G401 (cell line): ENCODE measurements at regions not wholly inside any gene's neighbourhood (a gene's known extent, or its start where the extent isn't known, plus 50 kb on each side); places are given as distances from the start of the nearest gene placed in this dataset.

Experiments used
- DNase-seq: peaks from one replicate; pipeline ENCODE4 v3.0.0-alpha.2; 2015; ENCODE audit warnings: low spot score
- in situ Hi-C: cut with HindIII; loops from 2 replicates; pipeline ENCODE4 v1.10.0; 2016; ENCODE audit warnings: low sequenced_read_pairs, mixed read lengths

DNA sequence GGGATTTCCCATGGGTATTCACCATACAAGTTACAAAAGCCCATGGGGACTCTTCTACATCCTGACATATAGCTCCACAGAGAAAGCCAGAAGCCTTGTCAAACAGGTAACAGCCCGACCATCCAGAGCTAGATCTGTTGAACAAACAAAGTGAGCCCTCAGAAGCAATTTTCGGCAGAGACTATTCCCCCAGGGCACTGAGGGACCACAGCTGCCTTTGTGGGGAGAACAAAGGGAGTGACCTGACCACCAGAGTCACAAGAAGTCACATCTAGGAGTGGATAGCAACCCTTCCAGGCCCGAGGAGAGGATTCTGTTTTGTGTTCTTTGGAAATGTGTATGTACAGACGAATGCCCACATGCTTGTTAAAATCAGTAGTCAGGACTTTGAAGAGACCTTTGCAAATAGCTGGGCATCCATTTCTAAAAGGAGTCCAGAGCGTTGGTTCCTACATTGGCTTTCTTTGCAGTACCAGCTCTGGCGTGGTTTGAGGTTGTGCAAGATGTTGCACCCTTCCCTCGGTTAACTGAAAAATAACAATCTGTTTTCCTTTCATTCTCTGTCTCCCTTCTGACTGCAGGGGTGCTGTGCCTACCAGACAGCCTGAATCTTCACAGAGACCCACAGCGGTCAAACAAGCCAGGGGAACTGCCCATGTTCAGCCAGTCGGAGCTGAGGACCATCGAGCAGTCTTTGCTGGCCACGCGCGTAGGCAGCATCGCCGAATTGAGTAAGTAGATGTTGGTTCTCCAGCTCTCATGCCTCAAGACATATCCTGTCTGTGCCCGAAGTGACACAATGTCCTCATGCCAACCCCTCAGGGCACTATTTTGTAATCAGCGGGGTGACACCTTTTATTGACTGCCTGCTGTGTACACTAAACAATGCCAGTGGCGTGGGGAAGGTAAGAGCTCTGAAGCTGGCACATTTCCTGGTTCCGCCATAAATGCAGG is 165.4 kb upstream of the PWP1 start:
- in situ Hi-C loops: no loop called here

DNA sequence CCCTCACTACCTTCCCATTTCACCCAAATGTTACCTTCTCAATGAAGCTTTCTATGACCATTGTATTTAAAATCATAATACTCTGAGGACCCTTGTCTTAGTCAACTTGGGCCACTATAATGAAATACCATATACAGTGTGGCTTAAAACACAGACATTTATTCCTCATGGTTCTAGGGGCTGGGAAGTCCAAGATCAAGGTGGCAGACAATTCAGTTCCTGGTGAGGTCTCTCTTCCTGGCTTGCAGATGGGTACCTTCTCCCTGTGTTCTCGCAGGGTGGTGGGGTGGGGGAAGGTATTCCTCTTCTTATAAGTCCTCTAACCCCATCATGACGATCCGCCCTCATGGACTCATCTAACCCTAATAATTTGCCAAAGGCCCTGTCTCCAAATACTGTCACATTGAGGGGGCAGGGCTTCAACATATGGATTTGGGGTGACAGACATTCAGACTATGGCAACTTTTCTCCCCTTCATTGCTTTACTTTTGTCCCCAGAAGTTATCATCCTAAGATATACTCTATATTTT is 163.7 kb upstream of the PWP1 start:
- in situ Hi-C loops: no loop called here
- DNase-seq: no peak

More for the DNA sequence above, 165.4 kb upstream of the PWP1 start:
- DNase-seq: no peak

DNA sequence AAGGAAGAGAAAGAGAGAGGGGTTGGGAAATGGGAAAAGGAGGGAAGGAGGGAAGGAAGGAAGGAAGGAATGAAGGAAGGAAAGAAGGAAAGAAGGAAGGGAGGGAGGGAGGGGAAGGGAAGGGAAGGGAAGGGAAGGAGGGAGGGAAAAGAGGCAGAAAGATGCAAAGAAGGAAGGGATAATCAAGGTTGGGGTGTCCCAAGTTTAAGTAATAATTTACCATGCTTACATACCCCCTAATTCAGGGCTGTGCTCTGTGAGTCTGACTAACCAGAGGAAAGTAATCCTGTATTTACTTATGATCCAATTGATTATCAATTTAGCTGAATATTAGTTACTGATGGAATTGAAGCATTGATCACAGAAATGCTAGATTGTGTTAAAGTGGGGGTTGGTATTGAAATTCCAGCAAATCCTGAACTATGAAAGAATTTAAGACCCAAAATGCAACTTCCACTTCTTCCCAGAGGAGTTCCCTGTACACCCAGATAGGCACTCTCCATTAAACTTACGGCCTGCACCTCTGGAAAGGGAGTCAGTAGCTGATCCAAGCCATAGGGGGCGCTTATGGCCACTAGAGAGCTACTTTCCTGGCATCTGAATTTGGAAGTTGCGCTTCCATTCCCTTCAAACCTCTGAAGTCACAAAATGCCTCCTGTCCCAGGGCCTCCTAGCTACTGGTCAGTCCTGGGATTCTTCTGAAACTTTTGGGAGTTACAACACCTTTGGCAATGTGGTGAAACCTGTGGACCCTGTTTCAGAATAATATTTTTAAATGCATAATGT is 162.7 kb upstream of the PWP1 start:
- in situ Hi-C loops: no loop called here
- DNase-seq: no peak

DNA sequence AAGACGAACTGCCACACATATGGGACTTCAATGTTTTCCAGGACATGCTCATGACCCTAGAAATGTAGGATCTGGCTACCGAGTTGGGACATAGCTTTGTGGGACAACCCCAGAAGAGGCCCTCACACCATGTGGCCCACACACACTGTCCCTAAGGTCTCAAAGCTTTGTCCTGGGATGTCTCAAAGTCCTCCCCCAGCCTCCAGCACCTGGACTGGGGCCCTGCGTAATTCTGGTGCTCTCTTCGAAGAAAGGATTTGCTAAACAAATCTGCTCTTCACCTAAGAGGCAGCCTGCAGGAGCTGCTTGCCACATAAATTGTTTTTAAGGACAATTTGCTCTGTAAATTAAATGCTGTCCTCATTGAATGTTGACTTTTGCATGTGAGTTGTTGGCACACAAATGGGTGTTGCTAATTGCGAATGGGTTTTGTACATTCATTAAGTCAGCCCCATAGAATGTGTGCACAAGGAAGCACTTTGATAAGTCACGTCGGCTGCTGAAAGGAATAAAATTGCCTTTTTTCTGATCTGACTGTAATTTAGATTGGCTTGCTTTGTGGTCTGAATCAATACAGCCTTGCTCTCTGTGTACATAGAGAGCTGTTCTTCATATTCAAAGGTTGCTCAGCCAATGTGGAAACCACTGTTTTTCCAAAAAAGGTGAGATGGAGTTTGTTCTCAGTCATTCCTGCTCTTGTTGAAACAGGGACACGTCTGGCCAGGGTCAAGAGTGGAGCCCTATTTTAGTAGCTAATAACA is 161.6 kb upstream of the PWP1 start:
- in situ Hi-C loops: no loop called here
- DNase-seq: no peak

DNA sequence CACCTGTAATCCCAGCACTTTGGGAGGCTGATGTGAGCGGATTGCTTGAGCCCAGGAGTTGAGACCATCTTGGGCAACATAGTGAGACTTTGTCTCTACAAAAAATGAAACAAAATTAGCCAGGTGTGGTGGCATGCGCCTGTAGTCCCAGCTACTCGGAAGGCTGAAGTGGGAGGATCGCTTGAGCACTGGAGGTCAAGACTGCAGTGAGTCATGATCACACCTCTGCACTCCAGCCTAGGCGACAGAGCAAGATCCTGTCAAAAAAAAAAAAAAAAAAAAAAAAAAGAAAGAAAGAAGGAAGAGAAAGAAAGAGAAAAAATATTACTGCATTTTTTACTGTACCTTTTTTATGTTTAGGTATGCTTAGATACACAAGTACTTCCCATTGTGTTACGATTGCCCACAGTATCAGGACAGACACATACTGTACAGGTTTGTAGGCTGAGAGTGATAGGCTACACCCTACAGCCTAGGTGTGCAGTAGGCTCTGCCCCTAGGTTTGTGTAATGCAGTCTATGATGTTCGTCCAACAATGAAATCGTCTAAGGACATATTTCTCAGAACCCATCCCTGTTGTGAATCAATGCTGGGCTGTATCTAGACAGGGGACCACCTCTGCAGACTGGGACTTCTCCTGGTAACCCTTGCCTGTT is 160.4 kb upstream of the PWP1 start:
- in situ Hi-C loops: no loop called here

DNA sequence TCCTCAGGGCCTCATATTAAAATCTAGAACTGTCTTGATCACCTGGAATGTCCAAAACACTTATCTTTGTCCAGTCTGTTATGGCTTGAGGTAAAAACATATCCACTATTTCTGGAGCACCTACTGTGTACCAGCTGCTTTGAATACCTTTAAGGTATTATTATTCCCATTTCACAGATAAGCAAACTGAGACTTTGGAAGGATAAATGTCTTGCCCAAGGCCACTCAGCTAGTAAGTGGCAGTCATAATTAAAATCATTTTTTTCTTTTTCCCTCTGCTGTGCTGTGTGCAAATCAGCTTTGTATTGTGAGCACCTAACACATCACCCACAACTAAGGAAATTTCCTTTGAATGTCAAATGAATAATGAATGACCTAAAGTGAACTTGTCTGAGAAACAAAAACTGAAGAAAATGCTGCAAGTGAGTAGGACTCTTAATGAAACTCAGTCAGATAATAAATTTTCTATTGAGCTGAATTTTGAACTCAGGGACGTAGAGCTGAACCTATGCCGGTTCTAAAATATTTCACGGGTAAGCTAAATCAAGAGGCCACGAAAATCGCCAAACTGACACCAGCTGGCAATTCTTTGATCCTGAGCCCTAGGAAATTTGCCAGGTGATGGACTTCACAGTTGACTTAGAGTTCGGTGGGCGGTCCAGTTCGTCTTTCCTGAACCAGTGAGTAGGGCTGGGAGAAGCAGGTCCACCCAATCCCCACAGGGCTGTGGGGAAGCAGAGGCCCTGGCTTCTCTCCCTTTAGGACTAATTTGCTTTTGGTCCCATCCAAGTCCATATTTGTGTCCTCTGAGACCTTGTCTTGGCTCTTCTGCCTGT is 159.7 kb upstream of the PWP1 start:
- in situ Hi-C loops: no loop called here
- no peak for DNase-seq

More for the DNA sequence above, 160.4 kb upstream of the PWP1 start:
- no peak for DNase-seq

DNA sequence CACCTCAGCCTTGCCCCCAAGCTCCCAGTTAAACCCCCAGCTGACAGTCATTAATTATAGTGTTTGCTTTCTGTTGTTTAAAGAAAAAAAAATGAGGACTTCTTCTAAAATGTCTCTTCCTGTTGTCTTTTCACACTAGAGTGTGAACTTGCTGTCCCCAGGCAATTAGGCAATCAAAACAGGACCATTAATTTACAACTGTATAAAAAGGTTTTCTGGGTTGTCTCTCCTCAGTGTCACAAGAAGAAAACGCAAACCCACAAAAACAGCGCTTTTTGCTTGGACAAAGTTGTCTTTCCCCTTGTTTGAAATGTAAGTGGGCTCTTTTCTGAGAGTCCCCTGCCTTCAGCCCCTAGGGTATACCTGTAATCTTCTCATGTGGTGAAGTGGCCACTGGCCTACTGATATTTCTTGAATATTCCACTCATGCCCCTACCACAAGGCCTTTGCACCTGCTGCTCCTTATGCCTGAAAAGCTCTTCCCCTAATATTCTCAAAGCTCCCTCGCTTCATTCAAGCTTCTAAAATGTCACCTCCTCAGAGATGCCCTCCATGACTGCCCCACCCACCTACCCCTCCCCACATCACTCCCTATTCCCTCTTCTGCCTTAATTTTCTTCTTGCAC is 158.9 kb upstream of the PWP1 start:
- in situ Hi-C loops: no loop called here
- DNase-seq: no peak

DNA sequence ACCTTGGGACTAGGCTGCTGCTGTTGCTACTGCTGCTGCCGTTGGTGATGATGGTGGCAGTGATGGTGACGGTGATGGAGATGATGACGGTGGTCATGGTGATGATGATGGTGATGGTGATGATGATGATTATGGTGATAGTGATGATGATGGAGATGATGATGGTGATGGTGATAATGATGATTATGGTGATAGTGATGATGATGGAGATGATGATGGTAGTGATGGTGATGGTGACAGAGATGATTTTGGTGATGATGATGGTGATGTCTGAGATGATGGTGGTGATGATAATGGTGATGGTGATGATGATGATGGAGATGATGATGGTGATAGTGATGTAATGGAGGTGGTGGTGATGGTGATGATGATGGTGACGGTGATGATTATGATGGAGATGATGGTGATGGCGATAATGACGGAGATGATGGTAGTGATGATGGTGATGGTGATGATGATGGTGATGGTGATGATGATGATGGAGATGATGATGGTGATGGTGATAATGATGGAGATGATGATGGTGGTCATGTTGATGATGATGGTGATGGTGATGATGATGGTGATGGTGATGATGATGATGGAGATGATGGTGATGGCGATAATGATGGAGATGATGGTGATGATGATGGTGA is 156.8 kb upstream of the PWP1 start:
- in situ Hi-C loops: no loop called here
- DNase-seq: no peak

DNA sequence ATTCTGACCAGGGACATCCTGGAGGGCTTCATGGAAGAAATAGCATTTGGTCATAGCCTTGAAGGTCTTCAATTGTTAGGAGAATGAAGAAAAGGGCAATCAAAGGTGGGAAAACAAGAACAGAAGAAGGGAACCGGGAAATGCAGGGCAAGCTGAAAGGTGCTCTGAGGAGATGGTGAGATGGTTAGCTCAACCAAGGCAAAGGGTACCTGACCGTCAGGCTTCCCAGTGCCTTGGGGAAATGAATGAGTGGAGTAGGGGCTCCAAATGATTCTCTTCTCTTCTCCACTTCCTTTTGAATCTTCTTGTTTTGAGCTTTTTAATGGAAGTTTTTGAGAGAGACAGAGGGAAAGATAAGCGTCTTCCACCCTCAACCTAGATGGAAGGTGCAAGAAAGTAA is 155.6 kb upstream of the PWP1 start:
- DNase-seq: no peak
- in situ Hi-C loops: no loop called here

DNA sequence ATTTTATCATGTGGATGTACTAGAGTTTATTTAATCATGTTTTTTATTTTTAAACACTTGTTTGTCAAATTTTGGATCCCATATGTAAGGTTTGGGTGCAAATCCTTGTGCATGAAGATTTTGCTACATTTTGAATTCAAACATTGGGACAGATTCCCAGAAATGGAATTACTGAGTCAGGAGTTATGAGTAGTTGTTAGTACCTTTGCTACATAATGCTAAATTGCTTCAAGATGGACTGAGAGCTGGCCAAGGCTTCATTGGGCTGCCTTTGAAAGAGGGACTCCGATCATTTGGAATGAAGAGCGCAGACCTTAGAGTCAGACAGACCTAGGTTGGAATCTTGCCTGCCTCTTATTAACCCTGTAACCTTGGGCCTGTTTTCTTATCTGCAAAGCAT is 154.9 kb upstream of the PWP1 start:
- no peak for DNase-seq
- in situ Hi-C loops: no loop called here

DNA sequence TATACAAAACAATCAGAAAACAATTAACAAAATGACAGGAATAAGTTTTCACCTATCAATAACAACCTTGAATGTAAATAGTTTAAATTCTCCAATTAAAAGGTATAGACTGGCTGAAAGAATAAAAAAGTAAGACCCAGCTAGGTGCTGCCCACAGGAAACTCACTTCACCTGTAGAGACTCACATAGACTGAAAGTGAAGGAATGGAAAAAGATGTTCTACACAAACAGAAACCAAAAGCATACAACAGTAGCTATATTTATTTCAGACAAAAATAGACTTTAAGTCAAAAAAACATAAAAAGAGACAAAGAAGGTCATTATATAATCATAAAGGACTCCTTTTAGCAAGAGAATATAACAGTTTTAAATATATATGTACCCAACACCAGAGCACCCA is 152.4 kb upstream of the PWP1 start:
- DNase-seq: no peak
- in situ Hi-C loops: no loop called here

DNA sequence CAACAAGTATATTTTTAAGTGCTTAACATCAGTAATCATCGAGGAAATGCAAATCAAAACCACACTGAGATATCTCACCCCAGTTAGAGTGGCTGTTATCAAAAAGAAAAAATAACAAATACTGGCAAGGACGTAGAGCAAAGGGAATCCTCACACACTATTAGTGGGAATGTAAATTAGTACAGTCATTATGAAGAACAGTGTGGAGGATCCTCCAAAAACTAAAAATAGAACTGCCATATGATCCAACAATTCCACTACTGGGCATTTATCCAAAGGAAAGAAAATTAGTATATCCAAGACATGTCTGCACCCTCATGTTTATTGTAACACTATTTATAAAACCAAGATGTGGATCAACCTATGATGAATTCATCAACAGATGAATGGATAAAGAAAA is 149.0 kb upstream of the PWP1 start:
- in situ Hi-C loops: no loop called here
- DNase-seq: no peak

DNA sequence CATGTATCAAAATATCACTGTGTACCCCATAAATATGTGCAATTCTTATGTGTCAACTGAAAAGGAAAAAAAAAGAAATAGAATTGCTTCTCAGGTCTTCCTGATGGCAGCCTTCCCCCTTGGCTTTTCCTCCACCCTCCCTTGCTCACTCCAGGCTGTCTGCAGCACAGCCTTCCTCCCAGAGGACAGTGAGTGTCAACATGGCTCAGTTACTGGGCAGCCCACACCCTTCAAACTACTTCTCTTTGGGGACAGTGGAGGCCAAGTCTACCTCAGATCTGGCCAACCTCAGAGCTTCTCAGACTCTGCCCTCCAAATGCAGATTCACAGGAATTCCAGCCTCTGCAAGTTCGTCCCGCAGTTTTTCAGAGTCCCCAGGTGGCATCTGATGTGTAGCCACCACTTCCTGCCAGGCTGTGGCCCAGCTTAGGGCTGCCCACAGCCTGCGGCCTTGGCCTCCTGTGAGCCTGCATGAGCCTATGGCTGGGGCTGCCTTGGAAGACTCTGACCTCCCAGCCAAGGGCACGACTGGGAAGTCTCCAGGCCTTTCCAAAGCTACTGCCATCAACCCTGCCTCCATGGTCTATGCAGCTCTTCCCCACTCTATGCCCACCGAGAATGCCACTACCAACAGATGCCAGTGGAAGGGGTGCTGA is 148.0 kb upstream of the PWP1 start:
- in situ Hi-C loops: no loop called here
- DNase-seq: no peak

DNA sequence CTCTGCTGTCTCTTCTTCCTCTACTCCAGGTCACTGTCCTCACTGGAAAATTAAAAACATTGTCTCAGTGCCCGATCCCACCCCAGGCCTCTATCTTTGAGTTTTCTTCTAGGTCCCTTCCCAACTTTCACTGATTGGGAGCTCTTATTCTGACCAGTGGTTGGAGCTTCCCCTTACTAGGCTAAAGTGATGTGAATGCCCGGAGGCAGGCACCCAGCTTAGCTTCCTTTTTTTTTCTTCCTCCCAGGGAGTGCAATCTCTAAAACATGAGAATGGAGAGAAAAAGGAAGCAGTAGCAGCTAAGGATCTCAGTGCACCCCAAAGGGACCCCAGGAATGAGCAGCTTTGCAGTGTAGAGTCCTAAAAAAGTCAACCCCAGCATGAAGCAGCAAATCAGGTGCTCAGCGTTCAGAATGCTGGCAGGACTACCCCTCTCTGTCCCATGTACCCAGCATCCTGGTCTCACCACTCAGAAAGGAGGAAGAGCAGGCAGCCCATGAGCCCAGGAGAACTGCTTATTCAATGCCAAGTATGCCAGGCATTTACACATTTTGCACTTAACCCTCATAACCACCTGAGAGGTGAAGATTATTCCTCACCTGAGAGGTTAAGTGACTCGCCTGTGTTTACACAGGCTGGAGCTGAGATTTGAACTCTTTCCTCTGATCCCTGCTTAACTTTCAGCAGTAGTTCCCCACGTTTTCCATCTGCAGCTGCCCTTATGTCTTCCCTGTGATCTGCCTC is 146.2 kb upstream of the PWP1 start:
- in situ Hi-C loops: no loop called here
- no peak for DNase-seq

DNA sequence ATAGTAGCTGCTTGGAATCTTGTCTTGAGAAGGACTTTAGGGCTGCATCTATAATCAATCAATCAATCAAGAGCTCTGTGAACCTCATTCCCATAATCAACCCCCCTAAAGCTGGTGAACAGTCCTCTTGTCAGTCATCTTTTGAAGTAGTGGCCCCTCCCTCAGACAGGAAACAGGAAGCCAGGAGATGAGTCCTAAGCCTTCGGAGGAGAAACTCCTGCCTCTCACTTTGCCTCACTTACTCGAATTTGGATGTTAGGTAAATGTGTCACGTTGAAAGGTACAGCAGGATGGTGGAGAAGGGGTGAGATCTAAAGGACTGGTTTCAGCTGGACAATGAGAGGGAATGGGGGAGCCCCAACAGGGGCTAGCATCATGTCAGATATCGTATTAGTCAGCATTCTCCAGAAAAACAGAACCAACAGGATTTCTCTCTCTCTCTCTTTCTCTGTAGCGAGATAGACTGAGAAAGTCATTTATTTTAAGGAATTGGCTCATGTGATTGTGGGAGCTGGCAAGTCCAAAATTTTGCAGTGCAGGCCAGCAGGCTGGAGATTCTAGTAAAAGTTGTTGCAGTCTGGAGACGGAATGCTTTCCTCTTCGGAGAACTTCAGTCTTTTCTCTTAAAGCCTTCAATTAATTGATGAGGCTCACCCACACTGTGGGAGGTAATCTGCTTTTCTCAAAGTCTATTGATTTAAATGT is 144.4 kb upstream of the PWP1 start:
- in situ Hi-C loops: no loop called here

DNA sequence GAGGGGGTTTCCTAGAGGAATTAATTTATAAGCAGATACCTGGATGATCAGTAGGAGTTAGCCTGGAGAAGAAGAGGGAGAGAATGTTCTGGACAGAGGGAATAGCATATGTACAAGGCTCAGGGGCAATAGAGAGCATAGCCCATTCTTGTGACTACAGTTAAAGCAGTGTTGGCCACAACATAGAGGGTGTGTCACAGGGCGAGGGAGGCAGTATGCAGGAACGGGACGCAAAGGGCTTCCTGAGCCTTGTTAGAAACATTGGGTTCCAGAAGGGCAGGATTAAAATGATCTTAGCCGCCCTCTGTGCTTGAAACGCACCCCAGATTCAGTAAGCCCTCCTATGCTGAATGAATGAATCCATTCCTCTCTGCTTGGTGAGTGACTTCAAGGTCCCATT is 142.2 kb upstream of the PWP1 start:
- in situ Hi-C loops: no loop called here
- DNase-seq: no peak

More for the DNA sequence above, 144.4 kb upstream of the PWP1 start:
- DNase-seq: no peak
